Adrenal gland (tissue), 9 donors: ENCODE measurements at regions not wholly inside any gene's neighbourhood (a gene's known extent, or its start where the extent isn't known, plus 50 kb on each side); places are given as distances from the start of the nearest gene placed in this dataset.

Experiments used
- DNase-seq, 7 donors: peaks; one replicate each; pipeline ENCODE4 v3.0.0-alpha.2; 2019 to 2020
- H3K27ac ChIP-seq, 5 donors: fragments of 200-600 bp; sonication (generic) in 4 of 5; 1 replicate in 3 of 5; 2 replicates in 2 of 5; pipeline versions ENCODE4 v1.5.1 to v1.8.0; 2016 to 2020; ENCODE audit warnings: mild to moderate bottlenecking in 1 of 5
- H3K27me3 ChIP-seq: fragments of 200-600 bp; 2 replicates; pipeline ENCODE4 v1.8.0; 2021
- H3K36me3 ChIP-seq, 2 donors: fragments of 200-600 bp; replicated peaks in 1 of 2; 1 replicate in 1 of 2; 2 replicates in 1 of 2; pipeline versions ENCODE4 v1.5.1 to v1.8.0; 2018 to 2022
- H3K4me1 ChIP-seq, 2 donors: fragments of 200-600 bp; replicated peaks in 1 of 2; 1 replicate in 1 of 2; 2 replicates in 1 of 2; pipeline versions ENCODE4 v1.5.1 to v1.8.0; 2018 to 2021
- H3K4me3 ChIP-seq, 4 donors: fragments of 200-600 bp; sonication (generic) in 3 of 4; one replicate each; pipeline ENCODE4 v1.5.1; 2016 to 2018
- H3K9me3 ChIP-seq, 3 donors: fragments of 200-600 bp; sonication (generic) in 1 of 3; replicated peaks in 1 of 3; 1 replicate in 2 of 3; 2 replicates in 1 of 3; pipeline versions ENCODE4 v1.5.1 to v1.8.0; 2016 to 2021
- POLR2A ChIP-seq, 2 donors: fragments of 450-650 bp; IDR thresholded peaks; one replicate each; pipeline ENCODE4 v1.6.1; 2017; ENCODE audit warnings: antibody characterized with exemption in 2 of 2, mild to moderate bottlenecking in 2 of 2, moderate library complexity in 1 of 2
- WGBS, 4 donors: extraction: QIAGEN DNeasy Blood & Tissue Kit in 2 of 4; methylation state at CpG; one replicate each; pipeline versions ENCODE4 v1.1.5 to v1.1.7; 2013 to 2017; 5-methylcytosine and 5-hydroxymethylcytosine counted together
- intact Hi-C, 2 donors: fragments of 100-400 bp; cut with DNase I; formaldehyde crosslinking; loops; one replicate each; pipeline versions ENCODE4 v1.14.1 to v1.15.0; 2022 to 2023
- TF ChIP-seq, protein P1 (sequence below), 6 experiments: fragments of 450-650 bp in 4 of 6; fragments of 200-600 bp in 2 of 6; sonication (generic) in 1 of 6; IDR thresholded peaks; 1 replicate in 5 of 6; 2 replicates in 1 of 6; pipeline versions ENCODE4 v1.5.1 to v1.8.0; 2016 to 2021; ENCODE audit warnings: antibody characterized with exemption in 6 of 6, mild to moderate bottlenecking in 2 of 6, moderate library complexity in 1 of 6
- donor health status: healthy with polysubstance abuse.
- donor health status: Bipolar disorder and iron deficiency.
- donor health status: DM: yes; HTN: yes; CAD: no.
- donor health status: DM: no; HTN: no; CAD: no.
- donor health status: DM: no; HTN: no; CAD: no.

DNA sequence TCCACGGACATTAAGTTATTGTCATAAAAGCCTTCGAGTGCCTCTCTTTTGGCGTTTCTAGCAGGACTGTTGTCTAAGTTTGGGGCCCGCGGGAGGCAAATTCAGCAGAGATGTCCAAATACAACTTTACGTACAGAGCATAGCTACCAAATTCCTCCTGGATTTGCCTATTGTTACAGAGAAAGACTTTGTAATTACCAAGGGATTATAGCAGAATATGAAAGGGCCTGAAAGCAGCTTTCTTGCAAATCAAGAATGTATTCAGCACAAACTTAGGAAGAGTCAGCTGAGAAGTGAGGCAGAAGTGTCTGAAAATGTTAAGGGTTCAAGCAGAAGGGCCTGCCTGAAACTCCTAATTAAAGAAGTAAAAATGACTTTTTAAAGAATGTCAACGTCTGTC, 1053.5 kb upstream of the TENM3 start:
- Histone ChIP-seq H3K27ac (no peak overlapping the region), H3K4me1 (no peaks in the 10 kb centered on the region), H3K36me3 (no peaks in the 10 kb centered on the region), H3K4me3 (no peak overlapping the region), H3K27me3 (no peaks in the 10 kb centered on the region), H3K9me3 (no peaks in the 10 kb centered on the region)
- WGBS, 4 donors, result 72 to 89% (median 77%) methylated on average over 7 of the region's 7 CpGs
- intact Hi-C loops, result no loop called here
- DNase-seq, result no peak
- no peak for TF ChIP-seq POLR2A (IDR thresholded peaks at IDR 0.05)
- TF ChIP-seq, protein P1, sequence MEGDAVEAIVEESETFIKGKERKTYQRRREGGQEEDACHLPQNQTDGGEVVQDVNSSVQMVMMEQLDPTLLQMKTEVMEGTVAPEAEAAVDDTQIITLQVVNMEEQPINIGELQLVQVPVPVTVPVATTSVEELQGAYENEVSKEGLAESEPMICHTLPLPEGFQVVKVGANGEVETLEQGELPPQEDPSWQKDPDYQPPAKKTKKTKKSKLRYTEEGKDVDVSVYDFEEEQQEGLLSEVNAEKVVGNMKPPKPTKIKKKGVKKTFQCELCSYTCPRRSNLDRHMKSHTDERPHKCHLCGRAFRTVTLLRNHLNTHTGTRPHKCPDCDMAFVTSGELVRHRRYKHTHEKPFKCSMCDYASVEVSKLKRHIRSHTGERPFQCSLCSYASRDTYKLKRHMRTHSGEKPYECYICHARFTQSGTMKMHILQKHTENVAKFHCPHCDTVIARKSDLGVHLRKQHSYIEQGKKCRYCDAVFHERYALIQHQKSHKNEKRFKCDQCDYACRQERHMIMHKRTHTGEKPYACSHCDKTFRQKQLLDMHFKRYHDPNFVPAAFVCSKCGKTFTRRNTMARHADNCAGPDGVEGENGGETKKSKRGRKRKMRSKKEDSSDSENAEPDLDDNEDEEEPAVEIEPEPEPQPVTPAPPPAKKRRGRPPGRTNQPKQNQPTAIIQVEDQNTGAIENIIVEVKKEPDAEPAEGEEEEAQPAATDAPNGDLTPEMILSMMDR (IDR thresholded peaks at IDR 0.05), result no peak

GRCh38 chr4:181193131-181193930, 1049.9 kb upstream of the TENM3 start:
- no peak for TF ChIP-seq POLR2A (IDR thresholded peaks at IDR 0.05)
- TF ChIP-seq, protein P1 (IDR thresholded peaks at IDR 0.05), result no peak
- intact Hi-C loops, result no loop called here
- no peaks in the 10 kb centered on the region for H3K27me3 ChIP-seq
- WGBS, 4 donors, result 73 to 80% (median 76%) methylated on average over 4 to 6 of the region's 6 CpGs
- no peaks in the 10 kb centered on the region for H3K4me1 ChIP-seq
- DNase-seq, result no peak
- no peak overlapping the region for H3K4me3 ChIP-seq
- no peaks in the 10 kb centered on the region for H3K36me3 ChIP-seq
- H3K27ac ChIP-seq, result no peak overlapping the region
- H3K9me3 ChIP-seq, result no peaks in the 10 kb centered on the region

DNA sequence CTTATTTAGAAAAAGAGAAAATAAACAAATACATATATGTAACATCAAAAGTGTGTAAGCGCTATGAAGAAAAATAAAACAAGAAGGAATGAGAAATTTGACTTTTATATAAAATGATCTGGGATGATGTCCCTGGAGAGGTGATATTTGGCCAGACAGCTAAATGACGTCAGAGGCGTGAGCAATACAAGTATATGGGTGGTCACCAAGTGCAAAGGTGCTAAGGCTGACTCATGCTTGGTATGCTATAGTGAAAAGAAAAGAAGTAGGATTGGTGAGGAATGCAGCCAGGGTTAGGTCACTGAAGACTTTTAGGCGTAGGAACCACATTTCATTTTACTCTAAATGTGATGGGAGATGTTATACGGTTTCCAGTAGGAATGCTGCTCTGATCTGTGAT, 1049.1 kb upstream of the TENM3 start:
- no peak overlapping the region for H3K27ac ChIP-seq

GRCh38 chr4:181200076-181200475, 1043.1 kb upstream of the TENM3 start:
- Histone ChIP-seq H3K36me3 (no peaks in the 10 kb centered on the region), H3K4me1 (no peaks in the 10 kb centered on the region), H3K27ac (no peak overlapping the region), H3K27me3 (no peaks in the 10 kb centered on the region), H3K9me3 (no peaks in the 10 kb centered on the region), H3K4me3 (no peak overlapping the region)
- intact Hi-C loops, result no loop called here
- 75 to 82% (median 77%) methylated on average over 5 of the region's 5 CpGs for WGBS, 4 donors
- no peak for TF ChIP-seq POLR2A (IDR thresholded peaks at IDR 0.05)
- TF ChIP-seq, protein P1 (IDR thresholded peaks at IDR 0.05), result no peak
- DNase-seq, result no peak

More for the DNA sequence above, 1049.1 kb upstream of the TENM3 start:
- no peaks in the 10 kb centered on the region for H3K4me1 ChIP-seq
- H3K27me3 ChIP-seq, result no peaks in the 10 kb centered on the region
- no peak overlapping the region for H3K4me3 ChIP-seq
- no peaks in the 10 kb centered on the region for H3K36me3 ChIP-seq
- 83 to 88% (median 85%) methylated on average over 5 of the region's 5 CpGs for WGBS, 4 donors
- TF ChIP-seq, protein P1 (IDR thresholded peaks at IDR 0.05), result no peak
- TF ChIP-seq POLR2A (IDR thresholded peaks at IDR 0.05), result no peak
- no peak for DNase-seq
- no peaks in the 10 kb centered on the region for H3K9me3 ChIP-seq
- intact Hi-C loops, result no loop called here
